PC-3 (cell line): ENCODE measurements at regions not wholly inside any gene's neighbourhood (a gene's known extent, or its start where the extent isn't known, plus 50 kb on each side); places are given as distances from the start of the nearest gene placed in this dataset.

ENCODE experiments used
- CTCF ChIP-seq: fragments of 300-600 bp; sonication (generic); conservative IDR thresholded peaks from 2 replicates; pipeline ENCODE4 v1.5.1; 2017; ENCODE audit warnings: antibody characterized with exemption, low read depth, mild to moderate bottlenecking, low read length
- EZH2 ChIP-seq: fragments of 300-600 bp; sonication (generic); IDR thresholded peaks from one replicate; pipeline ENCODE4 v1.6.1; 2017; ENCODE audit warnings: antibody characterized with exemption, mild to moderate bottlenecking, low read length; ENCODE audit not compliant: unreplicated experiment
- EZH2phosphoT487 ChIP-seq: fragments of 300-600 bp; sonication (generic); IDR thresholded peaks from 2 replicates; pipeline ENCODE4 v1.6.1; 2018; ENCODE audit warnings: mild to moderate bottlenecking, antibody characterized with exemption, low read length, borderline replicate concordance

GRCh38 chr13:33435207-33435606 lies 149.7 kb upstream of the STARD13 start:
- TF ChIP-seq EZH2 (no peak), CTCF (no peak), EZH2phosphoT487 (no peak)
